Daoy (cell line): ENCODE measurements at regions not wholly inside any gene's neighbourhood (a gene's known extent, or its start where the extent isn't known, plus 50 kb on each side); places are given as distances from the start of the nearest gene placed in this dataset.

ENCODE experiments used
- DNase-seq: peaks from one replicate; pipeline ENCODE4 v3.0.0-alpha.2; 2015; ENCODE audit warnings: low read depth

DNA sequence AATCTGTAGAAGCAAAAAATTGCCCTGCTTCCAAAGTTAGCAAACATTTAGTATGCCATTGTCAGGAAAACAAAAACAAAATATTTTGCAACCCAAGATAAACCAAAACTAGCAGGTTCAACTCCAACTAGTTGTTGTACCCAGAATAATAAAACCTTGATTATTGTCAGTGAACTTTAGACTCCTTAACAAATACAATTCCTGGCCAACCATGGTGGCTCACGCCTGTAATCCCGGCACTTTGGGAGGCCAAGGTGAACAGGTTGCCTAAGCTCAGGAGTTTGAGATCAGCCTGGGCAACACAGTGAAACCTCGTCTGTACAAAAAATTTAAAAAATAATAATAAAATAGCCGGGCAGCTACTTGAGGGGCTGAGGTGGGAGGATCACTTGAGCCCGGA lies 53.6 kb upstream of the EPCAM start:
- no peak for DNase-seq

DNA sequence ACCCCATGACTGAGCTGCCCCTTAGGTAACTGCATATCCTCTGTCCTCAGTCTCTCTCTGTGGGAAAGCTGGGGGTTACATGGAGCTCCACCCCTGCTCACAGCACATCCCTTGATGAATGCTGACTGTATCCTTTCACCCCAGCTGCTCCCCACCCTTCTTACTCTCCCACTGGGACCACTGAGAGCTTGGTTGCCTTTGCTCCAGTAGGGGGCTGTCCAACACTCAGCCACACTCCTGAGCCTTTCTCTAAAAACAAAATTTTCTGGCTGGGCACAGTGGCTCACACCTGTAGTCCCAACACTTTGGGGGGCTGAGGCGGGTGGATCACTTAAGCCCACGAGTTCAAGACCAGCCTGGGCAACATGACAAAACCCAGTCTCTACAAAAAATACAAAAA lies 55.4 kb upstream of the EPCAM start:
- DNase-seq: no peak

DNA sequence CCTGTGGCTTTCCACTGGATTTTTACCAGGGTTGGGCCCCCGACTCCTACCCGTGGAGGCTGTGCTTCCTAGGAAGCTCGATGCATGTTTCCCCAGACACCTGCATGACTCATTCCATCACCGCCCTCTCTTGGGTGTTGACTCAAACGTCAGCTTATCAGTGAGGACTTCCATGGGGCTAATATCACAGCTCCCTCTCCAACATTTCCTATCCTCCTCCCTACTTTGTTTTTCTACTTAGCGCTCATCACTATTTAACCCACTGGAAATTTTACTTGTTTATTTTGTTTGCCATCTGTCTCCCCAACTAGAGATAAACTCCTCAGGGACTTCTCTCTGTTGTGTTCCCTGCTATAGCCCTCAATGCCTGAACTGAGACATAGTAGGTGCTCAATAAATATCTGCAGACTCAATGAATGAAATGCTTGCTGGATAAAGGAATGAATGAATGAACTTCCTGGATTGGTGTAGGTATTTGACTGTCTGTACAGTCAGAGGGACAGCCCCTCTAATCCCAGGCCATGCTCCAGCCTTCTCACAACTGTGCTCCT lies 55.9 kb upstream of the EPCAM start:
- DNase-seq: peak; percentile 48

DNA sequence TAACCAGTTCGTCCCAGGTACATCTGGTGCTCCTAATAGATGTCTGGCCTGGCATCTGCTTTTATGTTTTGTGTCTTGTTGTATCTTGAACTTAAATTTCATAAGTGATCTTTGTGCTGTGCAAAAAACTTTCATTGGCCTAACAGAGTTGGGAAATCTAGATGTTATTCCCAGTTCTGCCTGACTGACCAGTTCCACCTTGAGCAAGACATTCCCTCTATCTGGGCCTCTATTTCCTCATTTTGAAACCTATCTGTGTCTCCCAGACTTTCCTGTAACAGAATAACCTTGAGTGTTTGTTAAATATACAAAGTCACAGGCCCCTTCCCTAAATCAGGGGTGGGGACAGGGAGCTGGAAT lies 56.6 kb upstream of the EPCAM start:
- no peak for DNase-seq

DNA sequence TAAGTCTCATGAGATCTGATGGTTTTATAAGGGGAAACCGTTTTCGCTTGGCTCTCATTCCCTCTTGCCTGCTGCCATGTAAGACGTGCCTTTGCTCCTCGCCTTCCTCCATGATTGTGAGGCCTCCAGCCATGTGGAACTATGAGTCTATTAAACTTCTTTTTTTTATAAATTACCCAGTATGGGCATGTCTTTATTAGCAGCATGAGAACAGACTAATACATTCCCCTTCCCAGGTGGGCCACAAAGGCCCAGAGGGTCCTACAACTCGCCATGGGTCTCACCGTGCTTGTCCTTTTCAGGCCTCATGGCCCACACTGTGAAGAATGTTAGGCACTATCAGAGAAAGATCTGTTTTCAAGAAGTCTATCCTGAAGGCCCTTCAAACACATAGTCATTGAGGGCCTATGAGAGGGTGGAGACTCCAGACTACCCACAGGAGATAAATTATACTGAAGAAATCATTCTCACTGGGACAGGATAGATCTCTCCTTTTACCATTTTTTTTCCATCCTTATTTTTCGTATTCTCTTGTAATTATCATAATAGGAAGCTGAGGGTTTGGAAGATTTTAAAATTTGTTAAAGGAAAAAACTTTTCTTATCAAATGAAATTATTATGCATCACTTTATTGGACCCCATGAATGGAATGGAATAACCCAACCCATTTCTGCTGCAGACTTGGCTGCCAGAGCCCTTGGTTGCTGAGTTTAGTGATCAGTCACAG lies 57.2 kb upstream of the EPCAM start:
- no peak for DNase-seq

DNA sequence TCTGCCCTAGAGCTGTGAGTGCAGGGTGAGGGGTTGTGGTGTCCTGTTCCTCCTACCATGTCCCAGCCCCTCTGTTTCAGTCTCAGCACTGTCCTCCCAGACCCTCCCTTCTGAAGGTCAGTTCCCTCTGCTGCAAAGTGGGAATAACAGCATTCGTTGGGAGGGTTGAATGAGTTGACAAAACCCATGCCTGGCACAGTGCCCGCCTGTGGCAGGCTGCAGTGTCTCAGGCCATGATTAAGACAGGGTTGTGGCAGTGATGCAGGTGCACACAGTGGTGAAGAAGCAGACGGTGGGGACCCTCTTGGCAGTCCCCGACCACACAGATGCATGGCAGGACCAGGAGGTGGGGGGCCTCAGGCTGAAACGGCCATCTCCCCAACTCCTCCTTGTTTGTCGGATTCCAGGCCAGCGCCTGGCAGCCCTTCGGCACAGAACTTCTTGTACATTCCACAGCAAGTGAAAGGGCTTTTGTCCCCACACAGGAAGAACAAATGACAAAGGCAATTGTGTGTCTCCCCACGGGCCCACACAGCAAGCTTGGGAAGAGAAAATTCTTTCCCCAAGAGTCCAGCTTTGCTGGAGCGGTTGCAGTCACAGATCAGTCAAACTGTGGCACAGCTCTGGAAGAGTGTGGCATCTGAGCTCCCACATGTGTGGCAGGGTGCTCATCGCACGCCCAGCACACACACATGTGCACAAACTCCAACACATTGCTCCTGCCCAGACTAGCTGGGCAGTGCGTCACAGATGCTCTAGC lies 58.1 kb upstream of the EPCAM start:
- peak; percentile 49 for DNase-seq

DNA sequence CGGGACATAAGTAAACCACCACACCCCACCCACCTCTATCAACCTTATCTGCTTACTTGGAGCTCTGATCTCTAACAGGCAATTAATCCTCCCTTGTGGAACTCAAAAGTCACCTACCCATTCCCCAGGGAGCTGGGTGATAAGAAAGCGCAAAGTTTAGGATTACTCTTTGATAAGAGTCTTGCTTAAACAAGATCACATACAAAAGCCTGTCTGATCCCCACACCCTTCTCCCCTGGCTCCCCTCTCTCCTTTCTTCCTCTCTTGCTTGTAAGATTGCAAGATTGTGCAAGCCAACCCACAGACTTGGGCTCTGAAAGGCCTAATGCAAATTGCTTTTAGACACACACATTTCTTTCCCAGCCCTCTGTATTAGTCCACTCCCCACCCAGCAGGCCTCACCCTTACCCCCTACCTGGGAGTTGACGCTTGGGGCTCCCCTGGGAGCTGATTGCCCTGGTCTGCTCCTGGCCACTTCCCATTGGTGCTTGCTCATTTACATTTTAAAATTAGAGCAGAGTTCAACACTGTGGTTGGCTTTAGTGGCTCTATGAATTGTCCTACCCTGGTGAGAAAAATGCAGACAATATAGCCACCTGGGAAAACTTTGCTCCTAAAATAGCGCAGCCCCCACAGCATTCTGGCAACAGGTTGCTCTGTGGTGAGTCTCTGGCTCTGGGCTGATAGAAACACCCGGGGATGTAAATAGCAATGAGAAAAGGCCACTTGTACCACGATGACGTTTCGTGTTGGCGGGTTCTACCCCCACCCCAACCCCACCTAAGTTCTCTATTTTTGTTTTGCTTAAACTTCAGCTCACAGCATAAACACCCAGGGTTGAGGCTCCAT lies 58.9 kb upstream of the EPCAM start:
- peak; percentile 50 for DNase-seq

DNA sequence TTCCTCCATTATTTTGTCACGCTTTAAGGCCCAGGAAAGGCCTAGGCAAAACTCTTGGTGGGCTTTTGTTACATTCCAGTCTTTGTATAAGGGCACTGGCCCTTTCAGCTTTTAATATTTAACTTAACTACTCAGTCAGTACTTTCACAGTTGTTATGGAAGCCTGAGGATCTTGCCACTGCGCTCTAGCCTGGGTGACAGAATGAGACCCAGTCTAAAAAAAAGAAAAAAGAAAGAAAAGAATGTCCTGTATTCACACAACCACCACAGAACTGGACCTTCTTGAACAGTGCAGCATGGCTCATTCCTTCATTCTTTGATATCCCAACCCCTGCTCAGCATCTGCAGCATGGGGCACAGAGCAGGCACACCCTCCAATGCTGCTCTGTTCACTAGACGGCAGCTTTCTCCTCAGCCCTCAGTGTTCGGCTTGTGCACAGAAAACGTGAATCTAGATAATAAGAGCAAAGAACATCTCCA lies 59.6 kb upstream of the EPCAM start:
- DNase-seq: no peak

DNA sequence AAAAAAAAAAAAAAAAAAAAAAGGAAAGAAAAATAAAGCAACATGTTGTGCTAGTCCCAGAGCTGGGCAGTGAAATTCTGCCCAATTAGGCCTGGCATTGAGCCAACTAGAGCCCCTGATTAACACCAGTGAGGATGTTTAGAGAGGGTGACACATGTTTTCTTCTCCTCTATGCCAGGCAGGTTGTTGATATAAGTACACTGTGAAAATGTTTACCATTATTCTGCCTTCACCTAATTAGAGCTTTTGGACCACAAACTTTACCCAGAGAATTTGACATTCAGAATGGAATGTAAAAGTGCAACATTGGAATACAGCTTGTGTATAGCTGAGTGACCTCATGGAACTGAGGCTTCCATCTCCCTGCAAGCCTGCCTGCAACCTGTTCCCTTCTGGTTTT lies 62.0 kb upstream of the EPCAM start:
- DNase-seq: peak; percentile 44

DNA sequence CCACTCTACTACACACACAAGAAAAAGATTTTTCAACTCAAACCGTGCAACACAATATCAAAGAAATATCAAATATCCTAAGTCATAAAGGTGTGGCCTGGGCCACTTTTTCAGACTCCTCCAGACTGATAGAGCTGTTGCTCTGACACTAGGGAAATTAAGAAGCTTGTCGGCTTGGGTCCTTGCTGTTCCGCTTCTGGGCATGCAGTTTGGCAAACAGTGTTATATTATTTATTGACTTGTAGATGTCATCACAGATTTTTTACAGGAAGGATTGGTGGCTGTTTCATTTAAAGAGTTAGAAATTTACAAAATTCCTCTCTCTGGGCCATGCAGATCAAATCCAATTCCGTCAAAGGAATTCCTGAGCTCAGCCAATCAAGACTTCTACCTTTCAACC lies 64.5 kb upstream of the EPCAM start:
- no peak for DNase-seq

DNA sequence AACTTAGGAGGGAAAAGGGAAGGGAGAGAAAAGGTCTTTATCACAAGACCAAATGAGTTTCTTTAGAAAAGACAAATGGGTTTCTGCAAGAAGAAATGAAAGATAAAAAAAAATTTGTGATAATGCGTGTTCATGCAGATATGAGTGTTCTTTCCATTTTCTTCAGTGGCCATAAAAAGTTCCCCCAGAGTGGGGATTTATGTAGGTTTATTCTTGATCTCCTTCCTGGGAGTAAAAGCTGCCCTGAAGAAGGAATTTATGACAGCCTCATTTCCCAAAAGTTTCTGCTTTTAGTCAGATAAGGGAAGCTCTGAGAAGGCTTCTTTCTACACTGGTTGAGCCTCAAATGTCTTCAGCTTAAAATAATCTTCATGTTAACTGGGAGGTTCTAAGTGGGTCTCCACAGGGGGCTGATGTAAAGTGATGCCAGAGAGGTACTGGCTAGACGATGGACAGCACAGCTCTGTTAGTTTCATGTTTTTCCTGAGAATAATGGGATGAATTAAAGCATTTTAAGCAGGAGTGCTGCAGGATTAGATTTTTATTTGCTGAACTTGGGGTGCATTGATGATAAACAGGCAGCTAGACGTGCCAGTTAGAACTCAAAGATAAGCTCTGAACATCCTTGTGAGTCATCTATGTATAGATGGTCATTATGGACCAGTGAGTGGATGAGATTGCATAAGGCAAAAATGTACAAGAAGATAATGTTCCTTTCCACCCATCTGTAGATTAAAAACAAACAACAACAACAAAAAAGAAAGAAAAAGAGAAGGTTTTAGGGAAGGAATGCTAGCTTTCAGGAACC lies 65.6 kb upstream of the EPCAM start:
- no peak for DNase-seq

DNA sequence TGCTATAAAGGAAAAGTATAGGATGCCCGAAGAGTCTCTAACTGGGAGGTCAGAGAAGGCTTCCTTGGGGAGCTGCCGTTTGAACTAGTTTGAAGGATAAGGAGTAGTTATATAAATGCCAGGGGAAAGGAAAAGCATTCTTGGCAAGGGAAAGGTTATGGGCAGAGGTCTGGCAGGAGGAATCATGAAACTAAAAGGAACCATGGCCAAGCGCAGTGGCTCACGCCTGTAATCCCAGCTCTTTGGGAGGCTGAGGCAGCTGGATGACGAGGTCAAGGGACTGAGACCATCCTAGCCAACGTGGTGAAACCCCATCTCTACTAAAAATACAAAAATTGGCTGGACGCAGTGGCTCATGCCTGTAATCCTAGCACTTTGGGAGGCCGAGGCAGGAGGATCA lies 66.8 kb upstream of the EPCAM start:
- no peak for DNase-seq

DNA sequence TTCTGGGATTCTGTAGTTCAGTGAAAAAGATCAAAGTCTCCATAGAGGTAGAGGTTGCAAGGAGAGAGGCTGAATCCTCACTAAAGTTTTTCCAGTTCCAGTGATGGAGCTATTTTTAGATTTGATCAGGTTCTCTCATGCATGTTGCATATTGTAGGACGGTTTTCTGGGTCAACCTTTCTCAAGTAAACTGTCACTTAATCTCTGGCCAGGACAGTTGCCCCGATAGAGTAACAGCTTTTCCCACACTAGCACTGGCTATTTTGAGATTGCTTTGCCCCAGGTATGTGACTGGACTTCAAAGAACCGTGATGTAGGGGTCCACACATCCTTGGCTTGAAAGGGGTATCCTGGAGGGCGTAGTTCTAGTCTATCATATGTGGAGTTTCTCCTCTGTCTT lies 67.4 kb upstream of the EPCAM start:
- no peak for DNase-seq

DNA sequence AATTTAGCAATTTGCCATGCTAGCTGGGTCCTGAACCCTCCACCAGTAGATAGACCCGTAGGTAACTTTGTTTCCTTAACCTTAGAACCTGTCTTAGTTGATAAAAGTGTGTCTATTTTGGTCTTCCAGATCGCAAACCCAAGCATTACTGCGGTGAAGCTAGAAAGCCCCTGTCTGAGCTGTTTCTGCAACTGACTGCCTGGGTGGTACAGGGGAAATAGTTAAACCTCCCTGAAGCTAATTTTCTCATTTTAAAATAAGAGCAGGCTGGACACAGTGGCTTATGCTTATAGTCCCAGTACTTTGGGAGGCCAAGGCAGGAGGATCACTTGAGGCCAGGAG lies 67.9 kb upstream of the EPCAM start:
- no peak for DNase-seq

DNA sequence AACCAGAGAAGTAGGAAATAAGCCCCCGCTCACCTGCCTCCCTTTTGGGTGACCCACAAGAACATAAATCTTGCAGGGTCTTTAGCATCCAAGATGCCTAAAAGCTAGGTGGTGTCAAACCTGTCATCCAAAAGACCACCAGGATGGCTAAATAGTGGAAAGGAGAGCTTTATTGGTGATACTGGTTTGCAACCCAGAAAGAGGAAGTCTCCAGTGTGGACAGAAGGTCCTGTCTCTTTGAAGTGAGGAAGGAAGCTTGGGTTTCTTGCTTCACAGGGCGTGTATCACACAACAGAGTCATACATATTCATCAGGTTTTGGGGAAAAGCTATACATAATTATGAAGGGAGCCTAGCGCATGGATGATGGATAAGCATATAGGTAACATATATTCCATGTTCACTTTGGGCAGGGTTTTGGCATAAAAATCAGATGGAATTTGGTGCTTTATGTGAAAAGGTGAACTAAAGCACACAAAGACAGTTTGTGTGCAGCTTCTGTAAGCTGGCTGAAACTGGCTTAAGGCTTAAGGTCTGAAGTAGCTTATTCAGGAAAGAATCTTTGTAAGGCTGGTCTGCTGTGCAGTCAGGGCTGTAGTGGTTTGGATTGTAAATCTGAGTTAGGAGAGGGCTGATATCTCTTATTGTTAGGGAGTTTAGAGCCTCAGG lies 68.4 kb upstream of the EPCAM start:
- DNase-seq: no peak

DNA sequence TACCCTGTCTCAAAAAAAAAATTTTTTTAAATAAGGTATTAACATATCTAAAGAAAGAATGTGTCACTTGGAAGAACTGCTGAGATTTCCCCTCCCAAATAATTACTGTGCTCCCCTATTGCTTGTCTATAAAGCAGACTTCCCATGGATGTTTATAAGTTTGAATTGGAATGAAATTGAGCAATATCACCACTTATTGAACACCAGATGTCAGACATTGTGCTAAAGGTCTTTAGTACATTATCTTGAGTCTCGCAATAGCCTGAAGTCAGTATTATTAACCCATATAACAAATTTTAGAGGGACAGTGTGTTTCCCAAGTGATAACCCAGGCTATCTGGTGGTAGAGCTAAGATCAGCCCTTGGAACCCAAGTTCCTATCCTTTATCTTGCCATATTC lies 69.0 kb upstream of the EPCAM start:
- DNase-seq: no peak

DNA sequence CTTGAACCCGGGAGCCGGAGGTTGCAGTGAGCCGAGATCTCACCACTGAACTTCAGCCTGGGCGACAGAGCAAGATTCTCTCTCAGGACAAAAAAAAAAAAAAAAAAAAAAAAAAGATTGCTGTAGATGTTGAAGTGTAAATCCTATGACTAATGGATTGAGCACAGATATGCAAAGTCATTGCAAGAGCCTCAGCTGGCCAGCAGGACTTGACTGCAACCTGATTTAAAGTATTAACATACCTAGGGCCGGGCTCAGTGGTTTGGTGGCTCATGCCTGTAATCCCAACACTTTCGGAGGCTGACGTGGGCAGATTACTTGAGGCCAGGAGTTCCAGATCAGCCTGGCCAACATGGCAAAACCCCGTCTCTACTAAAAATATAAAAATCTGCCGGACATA lies 69.6 kb upstream of the EPCAM start:
- peak; percentile 40 for DNase-seq

DNA sequence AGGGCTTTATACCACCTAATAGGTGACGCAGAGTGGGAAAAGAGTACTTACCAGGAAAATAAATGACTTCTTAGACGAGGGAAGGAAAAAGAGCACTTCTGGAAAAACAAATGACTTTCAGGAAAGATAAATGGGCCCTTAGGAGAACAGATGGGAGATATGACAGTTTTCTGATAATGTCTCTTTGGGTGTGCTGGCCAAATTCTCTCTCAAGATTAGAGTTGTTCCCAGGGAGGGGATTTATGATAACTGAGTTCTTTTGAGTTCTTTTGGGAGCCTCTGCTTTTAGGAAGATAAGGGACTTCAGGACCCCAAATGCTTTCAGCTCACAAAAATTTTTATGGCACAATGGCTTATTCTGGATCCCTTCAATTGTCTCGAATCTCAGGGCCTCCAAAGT lies 70.3 kb upstream of the EPCAM start:
- no peak for DNase-seq

DNA sequence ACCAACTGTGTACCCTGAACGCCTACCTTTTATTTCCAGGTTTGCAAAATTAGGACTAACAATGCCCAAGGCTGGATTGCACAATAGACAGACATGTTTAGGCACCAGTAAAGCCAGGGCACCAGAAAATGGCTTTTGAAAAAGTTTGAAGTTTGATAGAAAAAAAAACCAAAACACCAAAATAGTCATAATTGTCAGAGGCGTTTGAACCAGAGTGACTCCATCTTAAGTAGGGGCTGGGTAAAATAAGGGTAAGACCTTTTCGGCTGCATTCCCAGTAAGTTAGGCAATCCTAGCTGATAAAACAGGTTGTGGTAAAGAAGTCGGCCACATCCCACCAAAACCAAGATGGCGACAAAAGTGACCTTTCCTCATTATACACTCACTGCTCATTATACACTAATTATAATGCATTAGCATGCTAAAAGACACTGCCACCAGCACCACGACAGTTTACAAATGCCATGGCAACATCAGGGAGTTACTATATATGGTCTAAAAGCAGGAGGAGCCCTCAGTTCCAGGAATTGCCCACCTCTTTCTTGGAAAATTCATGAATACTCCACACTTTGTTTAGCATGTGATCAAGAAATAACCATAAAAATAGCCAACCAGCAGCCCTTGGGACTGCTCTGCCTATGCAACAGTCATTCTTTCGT lies 71.2 kb upstream of the EPCAM start:
- no peak for DNase-seq

DNA sequence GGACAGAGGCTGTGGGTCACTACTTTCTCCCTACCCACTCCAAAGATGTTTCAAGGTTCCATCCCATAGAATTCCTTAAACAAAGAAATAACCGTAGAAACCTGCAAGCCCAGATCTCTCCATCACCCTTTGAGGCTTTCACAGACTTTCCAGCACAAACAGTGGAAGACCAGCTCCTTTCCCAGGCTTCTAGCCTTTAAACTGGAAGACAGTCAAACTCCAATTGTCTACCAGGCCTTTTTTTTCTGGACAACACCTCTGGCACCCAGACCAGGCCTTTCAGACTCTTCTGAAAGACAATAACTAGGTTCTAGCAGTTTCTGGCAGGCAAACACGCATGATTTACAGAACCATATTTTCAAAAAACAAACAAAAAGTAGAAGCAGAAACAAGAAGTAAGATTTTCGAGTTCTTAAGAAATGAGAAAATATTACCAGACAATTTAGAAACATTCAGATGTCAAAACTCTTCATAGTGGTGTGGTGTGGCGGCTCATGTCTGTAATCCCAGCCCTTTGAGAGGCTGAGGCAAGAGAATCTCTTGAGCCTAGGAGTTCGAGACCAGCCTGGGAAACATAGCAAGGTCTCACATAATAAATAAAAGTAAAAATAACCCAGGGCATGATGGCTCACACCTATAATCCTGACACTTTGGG lies 73.0 kb upstream of the EPCAM start:
- DNase-seq: no peak
